Astrocyte of the hippocampus (primary cell): ENCODE measurements at regions not wholly inside any gene's neighbourhood (a gene's known extent, or its start where the extent isn't known, plus 50 kb on each side); places are given as distances from the start of the nearest gene placed in this dataset.
"Not testable (repeated sequence)": the region's sequence is repeated elsewhere in the genome, so short reads cannot be mapped to it uniquely, and the experiment has no call there.

Experiments used
- DNase-seq: peaks from one replicate; pipeline ENCODE4 v3.0.0; 2011; ENCODE audit warnings: low read depth, low spot score

DNA sequence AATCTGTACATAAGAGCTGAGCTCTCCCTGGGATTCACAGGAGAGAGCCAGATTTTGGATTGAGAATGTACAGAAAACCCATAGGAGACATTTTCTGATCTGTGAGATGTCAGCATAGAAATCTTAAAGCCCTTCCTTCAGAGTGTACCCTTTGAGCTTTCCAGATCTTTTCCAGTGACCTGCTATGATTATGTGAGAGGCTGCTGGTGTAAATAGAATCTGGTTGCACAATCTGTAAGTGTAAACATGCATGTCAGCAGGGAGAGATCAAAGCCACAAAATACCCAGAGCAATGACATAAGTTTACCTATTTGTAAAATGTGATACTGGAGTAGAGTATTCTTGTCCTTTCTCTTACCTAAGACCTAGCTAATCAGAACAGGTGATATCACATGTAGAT, 471.9 kb downstream of the FOXD4L5 start:
- not testable (repeated sequence) for DNase-seq

GRCh38 chr9:64778667-64779066, 506.3 kb downstream of the FOXD4L5 start:
- not testable (repeated sequence) for DNase-seq

- not testable (repeated sequence) for DNase-seq
These were observed 508.7 kb downstream of the FOXD4L5 start for GRCh38 chr9:64776269-64776668.

GRCh38 chr9:64774813-64775793, 509.9 kb downstream of the FOXD4L5 start:
- not testable (repeated sequence) for DNase-seq

GRCh38 chr9:64774004-64774812, 510.8 kb downstream of the FOXD4L5 start:
- DNase-seq: not testable (repeated sequence)

DNA sequence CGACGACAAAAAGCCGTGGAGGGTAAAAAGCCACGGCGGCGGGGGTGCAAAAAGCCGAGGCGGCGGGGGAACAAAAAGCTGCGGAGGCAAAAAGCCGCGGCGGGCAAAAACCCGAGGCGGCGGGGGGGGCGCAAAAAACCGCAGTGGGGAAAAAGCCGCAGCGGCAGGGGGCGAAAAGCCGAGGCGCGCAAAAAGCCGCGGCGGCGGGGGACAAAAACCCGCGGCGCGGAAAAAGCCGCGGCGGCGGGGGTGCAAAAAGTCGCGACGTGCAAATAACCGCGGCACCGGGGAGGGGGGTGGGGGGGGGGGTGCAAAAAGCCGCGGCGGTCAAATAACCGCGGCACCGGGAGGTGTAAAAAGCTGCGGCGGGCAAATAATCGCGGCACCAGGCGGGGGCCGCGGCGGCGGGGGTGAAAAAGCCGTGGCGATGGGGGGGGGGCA, 511.5 kb downstream of the FOXD4L5 start:
- DNase-seq: no peak

GRCh38 chr9:64772751-64773331, 512.2 kb downstream of the FOXD4L5 start:
- DNase-seq: peak; percentile 18

- DNase-seq: not testable (repeated sequence)
These were observed 512.8 kb downstream of the FOXD4L5 start for GRCh38 chr9:64772123-64772736.
